HEK293 (cell line): ENCODE measurements at regions not wholly inside any gene's neighbourhood (a gene's known extent, or its start where the extent isn't known, plus 50 kb on each side); places are given as distances from the start of the nearest gene placed in this dataset.

Experiments
- CTCF ChIA-PET: fragments of 350-600 bp; formaldehyde crosslinking; extraction: SDS; loops from one replicate; lab custom pipeline; 2021; ENCODE audit warnings: antibody characterized with exemption; lab: Yijun Ruan, JAX
- POLR2A ChIA-PET: fragments of 300-600 bp; formaldehyde crosslinking; extraction: SDS; loops from one replicate; lab custom pipeline; 2020; ENCODE audit warnings: antibody characterized with exemption, inconsistent platforms; lab: Yijun Ruan, JAX
- H3K27ac ChIP-seq: fragments of 200-500 bp; sonication (Bioruptor generic); 2 replicates; pipeline ENCODE4 v1.5.1; 2014; ENCODE audit warnings: low read depth, low read length, control low read depth, inconsistent platforms; ENCODE audit errors: extremely low read depth
- H3K36me3 ChIP-seq, 2 experiments: fragments of 200-500 bp in 1 of 2; sonication (Bioruptor generic) in 1 of 2; 1 replicate in 1 of 2; 2 replicates in 1 of 2; pipeline ENCODE4 v1.5.1; 2014 to 2017; ENCODE audit warnings: inconsistent platforms in 2 of 2, low read length in 2 of 2; ENCODE audit not compliant: control insufficient read depth in 2 of 2, insufficient read depth in 1 of 2
- H3K4me1 ChIP-seq: fragments of 200-500 bp; sonication (Bioruptor generic); 2 replicates; pipeline ENCODE4 v1.5.1; 2014; ENCODE audit warnings: mild to moderate bottlenecking, low read length, inconsistent platforms; ENCODE audit not compliant: control insufficient read depth, insufficient read depth
- H3K4me3 ChIP-seq: 2 replicates; pipeline ENCODE4 v1.5.1; 2011; ENCODE audit warnings: low read depth, mild to moderate bottlenecking, control low read depth, low read length, moderate library complexity
- H3K9me3 ChIP-seq: fragments of 200-500 bp; sonication (Bioruptor generic); 2 replicates; pipeline ENCODE4 v1.5.1; 2014; ENCODE audit warnings: low read depth, low read length, inconsistent platforms; ENCODE audit not compliant: control insufficient read depth, insufficient read depth
- FEZF1 ChIP-seq: fragments of 450-650 bp; formaldehyde crosslinking; IDR thresholded peaks from 2 replicates; pipeline ENCODE4 v1.5.1; 2016; ENCODE audit warnings: missing biosample characterization, missing genetic modification characterization
- HOXC10 ChIP-seq: sonication (generic); formaldehyde crosslinking; IDR thresholded peaks from 2 replicates; pipeline ENCODE4 v1.8.1; 2023; ENCODE audit warnings: mild to moderate bottlenecking, missing genetic modification reagents
- MYNN ChIP-seq: fragments of 450-650 bp; formaldehyde crosslinking; IDR thresholded peaks from 2 replicates; pipeline ENCODE4 v1.5.1; 2016; ENCODE audit warnings: missing biosample characterization, missing genetic modification characterization, borderline replicate concordance
- TSHZ1 ChIP-seq: fragments of 450-650 bp; formaldehyde crosslinking; IDR thresholded peaks from 2 replicates; pipeline ENCODE4 v1.5.1; 2016; ENCODE audit warnings: missing biosample characterization, missing genetic modification characterization, borderline replicate concordance
- ZIC2 ChIP-seq: fragments of 450-650 bp; formaldehyde crosslinking; IDR thresholded peaks from 2 replicates; pipeline ENCODE4 v1.5.1; 2016; ENCODE audit warnings: missing biosample characterization, missing genetic modification characterization
- ZNF23 ChIP-seq: fragments of 450-650 bp; formaldehyde crosslinking; IDR thresholded peaks from 2 replicates; pipeline ENCODE4 v1.5.1; 2016; ENCODE audit warnings: missing biosample characterization, missing genetic modification characterization, borderline replicate concordance
- ZNF280D ChIP-seq: fragments of 450-650 bp; formaldehyde crosslinking; IDR thresholded peaks from 2 replicates; pipeline ENCODE4 v1.5.1; 2016; ENCODE audit warnings: missing biosample characterization, missing genetic modification characterization
- ZNF366 ChIP-seq: fragments of 450-650 bp; formaldehyde crosslinking; conservative IDR thresholded peaks from 2 replicates; pipeline ENCODE4 v1.5.1; 2016; ENCODE audit warnings: missing biosample characterization, missing genetic modification characterization
- ZNF394 ChIP-seq: fragments of 450-650 bp; formaldehyde crosslinking; IDR thresholded peaks from 2 replicates; pipeline ENCODE4 v1.5.1; 2016; ENCODE audit warnings: missing biosample characterization, missing genetic modification characterization, mild to moderate bottlenecking, moderate library complexity, borderline replicate concordance
- ZNF426 ChIP-seq: fragments of 450-650 bp; formaldehyde crosslinking; IDR thresholded peaks from 2 replicates; pipeline ENCODE4 v1.5.1; 2017; ENCODE audit warnings: missing biosample characterization, missing genetic modification characterization, mild to moderate bottlenecking, inconsistent platforms, moderate library complexity
- ZNF433 ChIP-seq: fragments of 450-650 bp; formaldehyde crosslinking; IDR thresholded peaks from 2 replicates; pipeline ENCODE4 v1.5.1; 2016; ENCODE audit warnings: missing biosample characterization, missing genetic modification characterization, low read depth
- ZNF521 ChIP-seq: fragments of 450-650 bp; formaldehyde crosslinking; IDR thresholded peaks from 2 replicates; pipeline ENCODE4 v1.5.1; 2017; ENCODE audit warnings: missing biosample characterization, mild to moderate bottlenecking, missing genetic modification characterization
- ZNF560 ChIP-seq: fragments of 450-650 bp; formaldehyde crosslinking; IDR thresholded peaks from 2 replicates; pipeline ENCODE4 v1.5.1; 2017; ENCODE audit warnings: missing biosample characterization, missing genetic modification characterization, borderline replicate concordance
- ZNF629 ChIP-seq: fragments of 450-650 bp; formaldehyde crosslinking; IDR thresholded peaks from 2 replicates; pipeline ENCODE4 v1.5.1; 2017; ENCODE audit warnings: missing biosample characterization, missing genetic modification characterization
- ZNF639 ChIP-seq: fragments of 450-650 bp; formaldehyde crosslinking; IDR thresholded peaks from 2 replicates; pipeline ENCODE4 v1.5.1; 2016; ENCODE audit warnings: missing biosample characterization, missing genetic modification characterization
- ZNF76 ChIP-seq: fragments of 450-650 bp; formaldehyde crosslinking; IDR thresholded peaks from 2 replicates; pipeline ENCODE4; 2016; ENCODE audit warnings: low read depth, missing biosample characterization, missing genetic modification characterization, borderline replicate concordance
- ZNF837 ChIP-seq: fragments of 450-650 bp; formaldehyde crosslinking; IDR thresholded peaks from 2 replicates; pipeline ENCODE4 v1.5.1; 2016; ENCODE audit warnings: missing biosample characterization, missing genetic modification characterization
- ZSCAN4 ChIP-seq: fragments of 450-650 bp; formaldehyde crosslinking; IDR thresholded peaks from 2 replicates; pipeline ENCODE4 v1.5.1; 2017; ENCODE audit warnings: missing biosample characterization, missing genetic modification characterization
- ZXDB ChIP-seq: fragments of 450-650 bp; formaldehyde crosslinking; IDR thresholded peaks from 2 replicates; pipeline ENCODE4 v1.5.1; 2016; ENCODE audit warnings: missing biosample characterization, missing genetic modification characterization

GRCh38 chr3:34570916-34571705 lies 772.7 kb downstream of the PDCD6IP start:
- TF ChIP-seq ZNF837: no peak
- no peak for TF ChIP-seq ZNF433
- TF ChIP-seq ZNF394 (tag by site-specific recombination): no peak
- no peak for TF ChIP-seq ZNF23
- TF ChIP-seq ZIC2 (tag by site-specific recombination): no peak
- no peak for TF ChIP-seq MYNN (tag by site-specific recombination)
- no peak for TF ChIP-seq ZNF639
- TF ChIP-seq ZNF629 (tag by site-specific recombination): no peak
- no peak for TF ChIP-seq ZSCAN4 (tag by site-specific recombination)
- no peak for TF ChIP-seq ZNF76 (tag by site-specific recombination)
- TF ChIP-seq ZNF560 (tag by site-specific recombination): no peak
- TF ChIP-seq FEZF1 (tag by site-specific recombination): no peak
- no peak for TF ChIP-seq HOXC10 (CRISPR knock-in tag)
- TF ChIP-seq ZNF366: no peak
- TF ChIP-seq TSHZ1 (tag by site-specific recombination): no peak
- H3K27ac ChIP-seq: no peak overlapping the region
- H3K4me3 ChIP-seq: no peak overlapping the region
- no peaks in the 10 kb centered on the region for H3K9me3 ChIP-seq
- CTCF ChIA-PET: no interaction called here
- POLR2A ChIA-PET: no interaction called here
- no peaks in the 10 kb centered on the region for H3K36me3 ChIP-seq
- H3K4me1 ChIP-seq: no peaks in the 10 kb centered on the region

- Histone ChIP-seq H3K36me3 (no peaks in the 10 kb centered on the region), H3K27ac (no peak overlapping the region), H3K4me3 (no peak overlapping the region), H3K4me1 (no peaks in the 10 kb centered on the region), H3K9me3 (no peaks in the 10 kb centered on the region)
- TF ChIP-seq ZNF280D (tag by site-specific recombination) (no peak), ZNF521 (tag by site-specific recombination) (no peak), ZXDB (no peak), ZIC2 (tag by site-specific recombination) (no peak), ZNF426 (no peak)
- POLR2A ChIA-PET: no interaction called here
- CTCF ChIA-PET: no interaction called here
Measured at GRCh38 chr3:34571714-34572113, 773.3 kb downstream of the PDCD6IP start.
